Stimulated activated CD8-positive, alpha-beta memory T cell treated with anti-CD3 and anti-CD28 coated beads, Interleukin-12 subunit alpha, Interleukin-12 subunit beta, amount 100 ng/mL, for 4 hours (primary cell): ENCODE measurements at regions not wholly inside any gene's neighbourhood (a gene's known extent, or its start where the extent isn't known, plus 50 kb on each side); places are given as distances from the start of the nearest gene placed in this dataset.
"Not testable (repeated sequence)": the region's sequence is repeated elsewhere in the genome, so short reads cannot be mapped to it uniquely, and the experiment has no call there.

Experiments
- DNase-seq: peaks from one replicate; pipeline ENCODE4 v3.0.0-alpha.2; 2020; ENCODE audit warnings: low read depth

- DNase-seq, result no peak
Observed at GRCh38 chr5:131005963-131006684, 158.9 kb downstream of the HINT1 start.

- no peak for DNase-seq
Observed at GRCh38 chr5:131001507-131001906, 163.5 kb downstream of the HINT1 start.

- no peak for DNase-seq
Observed at GRCh38 chr5:131000289-131000688, 164.8 kb downstream of the HINT1 start.

GRCh38 chr5:130996720-130997119, 168.3 kb downstream of the HINT1 start:
- not testable (repeated sequence) for DNase-seq

GRCh38 chr5:130995851-130996250, 169.2 kb downstream of the HINT1 start:
- no peak for DNase-seq

GRCh38 chr5:130995254-130995515, 169.9 kb downstream of the HINT1 start:
- no peak for DNase-seq

GRCh38 chr5:130994496-130995253, 170.4 kb downstream of the HINT1 start:
- no peak for DNase-seq

GRCh38 chr5:130992621-130993020, 172.4 kb downstream of the HINT1 start:
- no peak for DNase-seq

GRCh38 chr5:130992095-130992494, 173.0 kb downstream of the HINT1 start:
- DNase-seq, result no peak

GRCh38 chr5:130985776-130986175, 179.3 kb downstream of the HINT1 start:
- DNase-seq, result no peak

- no peak for DNase-seq
Observed at GRCh38 chr5:130981663-130982062, 183.4 kb downstream of the HINT1 start.

- DNase-seq, result no peak
Observed at GRCh38 chr5:130978475-130978874, 186.6 kb downstream of the HINT1 start.

- no peak for DNase-seq
Observed at GRCh38 chr5:130976493-130976892, 188.6 kb downstream of the HINT1 start.

GRCh38 chr5:130975847-130976246, 189.2 kb downstream of the HINT1 start:
- DNase-seq, result no peak

- no peak for DNase-seq
Observed at GRCh38 chr5:130975299-130975698, 189.8 kb downstream of the HINT1 start.

GRCh38 chr5:130974021-130974683, 190.9 kb downstream of the HINT1 start:
- no peak for DNase-seq

- no peak for DNase-seq
Observed at GRCh38 chr5:130966990-130967525, 198.0 kb downstream of the HINT1 start.

GRCh38 chr5:130965920-130966319, 199.1 kb downstream of the HINT1 start:
- DNase-seq, result no peak

- DNase-seq, result no peak
Observed at GRCh38 chr5:130965360-130965759, 199.7 kb downstream of the HINT1 start.

GRCh38 chr5:130964231-130965202, 200.5 kb downstream of the HINT1 start:
- no peak for DNase-seq

GRCh38 chr5:130963798-130964197, 201.3 kb downstream of the HINT1 start:
- no peak for DNase-seq

- no peak for DNase-seq
Observed at GRCh38 chr5:130957151-130957550, 207.9 kb downstream of the HINT1 start.
